GM12874 (cell line): ENCODE measurements at regions not wholly inside any gene's neighbourhood (a gene's known extent, or its start where the extent isn't known, plus 50 kb on each side); places are given as distances from the start of the nearest gene placed in this dataset.

Experiments used
- TF ChIP-seq, protein P1 (sequence below): IDR thresholded peaks from 2 replicates; pipeline ENCODE4 v1.5.1; 2011; ENCODE audit warnings: low read depth, mild to moderate bottlenecking, control low read depth, low read length, moderate library complexity; ENCODE audit not compliant: insufficient read depth

DNA sequence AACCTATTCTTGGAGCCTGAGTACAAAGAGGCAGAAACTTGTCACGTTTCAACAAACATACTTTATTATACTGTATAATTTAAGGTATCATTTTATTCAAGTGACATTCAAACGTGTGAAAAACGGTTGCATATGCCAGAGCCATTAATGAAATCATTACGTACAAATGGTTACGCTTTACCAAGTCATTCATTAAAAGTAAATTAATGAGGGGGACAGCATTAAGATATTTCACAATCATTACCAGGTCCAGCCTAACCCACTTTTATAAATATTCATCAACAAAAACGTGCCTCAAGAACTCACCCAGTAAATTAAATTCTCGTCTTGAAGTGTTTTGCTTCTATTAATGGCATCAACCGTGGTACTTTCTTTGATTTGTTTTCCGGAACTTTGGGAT, 253.0 kb downstream of the RPS24 start:
- TF ChIP-seq, protein P1, sequence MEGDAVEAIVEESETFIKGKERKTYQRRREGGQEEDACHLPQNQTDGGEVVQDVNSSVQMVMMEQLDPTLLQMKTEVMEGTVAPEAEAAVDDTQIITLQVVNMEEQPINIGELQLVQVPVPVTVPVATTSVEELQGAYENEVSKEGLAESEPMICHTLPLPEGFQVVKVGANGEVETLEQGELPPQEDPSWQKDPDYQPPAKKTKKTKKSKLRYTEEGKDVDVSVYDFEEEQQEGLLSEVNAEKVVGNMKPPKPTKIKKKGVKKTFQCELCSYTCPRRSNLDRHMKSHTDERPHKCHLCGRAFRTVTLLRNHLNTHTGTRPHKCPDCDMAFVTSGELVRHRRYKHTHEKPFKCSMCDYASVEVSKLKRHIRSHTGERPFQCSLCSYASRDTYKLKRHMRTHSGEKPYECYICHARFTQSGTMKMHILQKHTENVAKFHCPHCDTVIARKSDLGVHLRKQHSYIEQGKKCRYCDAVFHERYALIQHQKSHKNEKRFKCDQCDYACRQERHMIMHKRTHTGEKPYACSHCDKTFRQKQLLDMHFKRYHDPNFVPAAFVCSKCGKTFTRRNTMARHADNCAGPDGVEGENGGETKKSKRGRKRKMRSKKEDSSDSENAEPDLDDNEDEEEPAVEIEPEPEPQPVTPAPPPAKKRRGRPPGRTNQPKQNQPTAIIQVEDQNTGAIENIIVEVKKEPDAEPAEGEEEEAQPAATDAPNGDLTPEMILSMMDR: no peak

DNA sequence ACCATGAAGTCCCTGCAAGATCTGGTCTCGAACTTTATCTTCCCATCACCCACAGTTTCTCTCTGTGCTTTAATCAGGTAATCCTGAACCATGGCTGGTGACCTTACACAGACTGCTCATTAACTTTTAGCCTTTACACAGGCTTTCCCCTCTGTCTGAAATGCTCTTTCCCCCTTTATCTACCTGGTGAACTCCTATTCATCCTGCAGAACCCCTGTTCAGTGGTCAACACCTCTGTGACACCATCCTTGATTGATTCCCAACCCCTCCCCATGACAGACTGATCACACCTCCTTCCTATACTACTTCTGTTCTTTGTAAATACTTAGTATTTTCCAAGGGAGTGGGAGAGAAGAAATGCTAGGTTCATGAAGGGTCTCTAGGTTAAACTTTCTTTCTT, 254.0 kb downstream of the RPS24 start:
- TF ChIP-seq, protein P1: no peak

DNA sequence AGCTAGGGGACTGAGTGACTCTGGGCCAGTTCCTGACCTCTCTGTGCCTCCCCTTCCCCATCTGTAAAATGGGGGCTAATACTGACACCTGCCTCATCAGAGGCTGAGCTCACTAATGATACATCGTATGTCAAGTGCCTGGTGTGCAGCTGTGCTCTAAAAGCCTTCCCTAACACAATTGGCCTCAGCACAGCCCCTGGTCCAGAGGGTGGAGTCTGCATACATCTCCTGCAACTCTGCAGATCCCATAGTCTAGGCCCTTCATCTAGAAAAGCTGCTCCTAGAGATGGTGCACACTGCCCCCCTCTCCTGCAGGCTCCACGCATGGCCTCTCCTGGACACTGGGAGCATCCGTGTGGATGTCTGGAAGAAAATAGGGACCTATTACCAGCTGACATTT, 255.0 kb downstream of the RPS24 start:
- TF ChIP-seq, protein P1: no peak

DNA sequence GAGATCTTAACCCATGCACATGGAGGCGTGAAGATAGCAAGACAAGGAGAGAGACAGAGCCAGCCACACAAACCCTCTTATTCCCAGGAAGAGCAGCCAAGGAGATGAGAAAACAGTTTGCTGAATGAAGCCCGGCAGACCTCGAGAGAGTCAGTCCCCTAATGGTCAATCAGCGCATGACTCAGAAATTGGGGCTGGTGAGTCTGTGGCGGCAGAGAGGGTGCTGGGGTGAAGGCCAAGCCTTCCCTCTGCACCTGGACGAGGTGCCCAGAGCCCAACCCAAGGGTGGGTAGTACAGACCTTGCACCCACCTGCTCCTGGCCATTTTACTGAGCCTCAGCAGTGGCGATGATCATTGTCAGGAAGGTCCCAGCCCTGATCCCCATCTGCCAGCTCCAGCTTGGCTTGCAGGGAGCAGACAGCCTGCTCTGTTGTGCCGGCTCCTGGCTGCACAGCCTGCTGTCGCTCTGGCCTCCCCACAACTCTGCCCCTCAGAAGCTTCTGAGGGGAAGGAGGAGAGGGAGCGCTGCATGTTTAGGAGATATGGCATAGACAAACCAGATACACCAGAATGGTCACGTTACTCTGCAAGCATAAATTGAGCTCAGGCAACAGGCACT, 256.6 kb downstream of the RPS24 start:
- TF ChIP-seq, protein P1: no peak

DNA sequence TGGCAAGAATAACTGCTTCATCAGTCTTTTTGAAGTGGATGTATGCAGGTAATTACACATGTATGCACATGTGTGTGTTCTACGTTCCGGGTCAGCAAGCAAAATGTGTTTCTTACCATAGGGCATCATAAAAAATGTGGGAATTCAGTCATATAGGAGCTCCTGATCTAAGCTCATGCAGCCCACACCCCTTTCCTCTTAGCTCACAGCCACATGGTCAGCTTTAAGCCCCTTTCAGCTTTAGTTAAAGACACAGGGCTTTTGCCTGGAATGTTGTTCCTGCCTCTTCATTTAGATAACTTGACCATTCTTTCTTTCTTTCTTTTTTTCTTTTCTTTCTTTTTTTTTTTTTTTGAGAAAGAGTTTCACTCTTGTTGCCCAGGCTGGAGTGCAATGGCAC, 258.1 kb downstream of the RPS24 start:
- TF ChIP-seq, protein P1: no peak

DNA sequence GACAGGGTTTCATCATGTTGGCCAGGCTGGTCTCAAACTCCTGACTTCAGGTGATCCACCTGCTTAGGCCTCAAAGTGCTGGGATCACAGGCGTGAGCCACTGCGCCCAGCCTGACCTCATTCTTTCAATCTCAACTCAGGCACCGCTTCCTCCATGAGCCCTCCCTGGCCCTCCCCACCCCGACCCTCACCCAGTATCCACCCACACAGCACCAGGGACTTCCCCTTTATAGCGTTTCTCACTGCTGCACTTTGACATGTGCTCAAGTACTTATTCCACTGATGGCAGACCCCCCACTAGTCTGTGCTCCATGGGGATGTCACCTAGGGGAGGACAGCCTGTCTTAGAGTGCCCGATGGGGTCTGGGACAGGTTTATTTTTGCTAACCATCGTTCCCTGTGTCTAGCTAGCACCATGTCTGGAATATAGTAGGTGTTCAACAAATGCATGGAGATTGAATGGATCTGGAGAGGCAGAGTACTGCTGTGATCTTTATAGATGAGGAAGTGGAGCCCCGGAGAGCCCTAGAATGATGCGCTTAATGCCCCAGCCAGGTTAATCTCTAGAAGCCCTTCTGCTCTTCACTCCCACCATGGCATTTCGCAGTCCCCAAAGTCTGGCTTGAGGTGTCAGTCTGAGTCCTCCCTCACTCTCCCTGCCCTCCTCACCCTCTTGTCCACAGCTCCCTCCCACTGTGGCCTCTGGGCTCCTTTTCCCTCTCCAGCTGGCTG, 258.8 kb downstream of the RPS24 start:
- TF ChIP-seq, protein P1: no peak

DNA sequence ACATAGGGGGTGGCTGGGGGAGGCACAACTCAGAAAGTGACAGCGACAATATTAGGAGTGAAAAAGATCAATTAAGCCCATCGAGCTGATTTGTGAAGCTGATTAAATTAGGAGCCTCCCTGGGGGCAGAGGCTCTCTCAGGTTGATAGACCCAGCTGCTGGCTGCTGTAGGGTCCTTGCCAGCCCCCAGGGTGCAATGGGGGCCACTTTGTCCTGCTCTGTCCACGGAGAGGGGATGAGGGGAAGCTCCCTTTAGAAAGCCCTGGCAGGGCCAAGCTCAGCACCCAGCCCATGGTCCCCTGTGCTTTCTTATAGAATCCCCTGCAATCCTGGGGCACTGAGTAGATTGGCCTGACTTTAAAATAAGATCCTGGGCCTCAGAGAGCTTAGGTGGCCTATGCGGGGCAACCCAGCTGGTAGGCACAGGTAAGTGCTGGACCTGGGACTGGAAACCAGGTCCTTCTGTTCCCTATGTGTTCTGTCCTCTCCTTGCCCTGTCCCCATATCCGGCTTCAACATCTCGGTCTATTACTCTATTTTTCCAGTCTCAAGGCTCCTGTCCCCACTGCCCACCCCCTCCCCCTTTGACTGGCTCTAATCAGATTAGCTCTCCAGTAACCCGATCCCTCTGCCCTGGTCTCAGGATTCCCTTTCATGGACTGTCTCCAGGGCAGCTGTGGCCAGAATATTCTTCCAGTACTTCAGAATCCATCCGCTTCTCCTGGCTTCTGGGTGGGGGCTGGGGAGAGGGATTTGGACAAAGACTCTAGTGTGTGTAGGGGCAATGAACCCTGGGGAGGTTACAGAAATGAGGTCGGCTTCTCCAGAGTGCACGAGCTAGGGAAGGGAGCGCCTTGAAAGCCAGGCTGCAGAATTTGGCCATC, 259.6 kb downstream of the RPS24 start:
- TF ChIP-seq, protein P1: no peak
